GM19395 (cell line): ENCODE measurements at regions not wholly inside any gene's neighbourhood (a gene's known extent, or its start where the extent isn't known, plus 50 kb on each side); places are given as distances from the start of the nearest gene placed in this dataset.

Experiments
- ATAC-seq: cut with Tn5 transposase; IDR thresholded peaks from one replicate; pipeline ENCODE4 v1.9.1; 2021; ENCODE audit warnings: mild to moderate bottlenecking, moderate library complexity; ENCODE audit not compliant: unreplicated experiment

DNA sequence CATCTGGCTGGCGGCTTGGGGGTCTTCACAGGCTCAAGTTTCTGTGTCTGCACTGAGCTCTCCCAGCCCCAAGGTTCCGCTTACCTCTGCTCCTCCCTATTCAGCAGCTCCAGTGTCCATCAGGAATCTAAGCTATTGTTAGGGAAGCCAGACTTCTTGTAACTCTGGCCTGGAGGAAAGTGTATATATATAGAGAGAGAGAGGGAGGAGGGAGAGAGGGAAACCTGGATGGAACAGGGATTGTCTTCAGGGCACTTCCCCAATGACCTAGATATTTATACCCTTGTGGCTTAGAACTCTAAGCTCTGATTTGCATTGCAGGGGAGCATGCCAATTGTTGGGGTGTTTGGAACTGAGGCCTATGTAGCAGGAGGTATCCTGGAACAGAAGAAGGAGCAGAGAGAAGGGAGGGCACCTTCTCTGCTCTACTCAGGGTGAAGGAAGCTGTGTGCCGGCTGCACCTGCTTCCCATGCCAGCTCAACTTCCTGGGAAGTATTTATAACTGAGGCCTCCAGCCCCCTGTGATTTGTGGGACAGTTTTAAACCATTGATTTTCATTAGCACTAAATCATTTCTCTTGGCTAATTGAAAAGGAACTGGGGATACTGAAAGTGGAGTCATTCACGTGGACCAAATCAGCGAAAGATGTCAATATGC, 70.9 kb downstream of the NAV1 start:
- ATAC-seq = no peak

DNA sequence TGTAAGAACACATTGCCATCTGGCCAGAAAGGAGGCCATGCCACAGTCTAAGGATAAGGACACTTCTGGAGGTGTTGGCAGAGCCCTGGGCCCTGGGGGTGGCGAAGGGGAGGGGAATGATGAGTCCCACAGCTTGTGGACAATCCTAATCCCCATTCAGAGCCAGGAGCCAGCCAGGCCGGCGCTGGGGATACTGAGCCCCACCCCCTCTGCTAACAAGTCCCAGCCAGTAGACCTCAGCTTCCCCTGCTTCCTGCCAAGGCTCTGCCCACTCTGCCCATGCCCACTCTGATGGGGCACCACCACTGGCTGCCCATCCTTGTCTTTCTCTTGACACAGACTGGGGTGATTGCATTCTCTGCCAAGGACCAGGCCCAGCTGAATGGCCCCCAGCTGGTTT, 71.9 kb downstream of the NAV1 start:
- ATAC-seq = no peak

DNA sequence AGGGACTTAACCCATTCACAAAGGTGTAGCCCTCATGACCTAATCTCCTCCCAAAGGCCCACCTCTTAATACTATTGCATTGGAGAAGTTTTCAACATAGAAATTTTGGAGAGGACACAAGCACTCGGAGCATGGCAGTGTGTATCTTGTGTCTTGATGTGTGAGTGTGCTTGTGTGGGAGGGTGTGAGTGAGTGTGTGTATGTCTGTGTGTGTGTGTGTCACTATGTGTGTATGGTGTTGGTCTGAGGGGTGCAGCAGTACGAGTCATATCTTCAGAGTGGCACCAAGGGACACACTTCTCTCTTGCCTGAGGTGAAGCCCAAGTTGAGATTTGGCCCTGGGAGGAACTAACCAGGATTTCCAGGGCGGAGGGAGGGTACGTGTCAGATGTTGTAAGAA, 73.7 kb downstream of the NAV1 start:
- no peak for ATAC-seq

DNA sequence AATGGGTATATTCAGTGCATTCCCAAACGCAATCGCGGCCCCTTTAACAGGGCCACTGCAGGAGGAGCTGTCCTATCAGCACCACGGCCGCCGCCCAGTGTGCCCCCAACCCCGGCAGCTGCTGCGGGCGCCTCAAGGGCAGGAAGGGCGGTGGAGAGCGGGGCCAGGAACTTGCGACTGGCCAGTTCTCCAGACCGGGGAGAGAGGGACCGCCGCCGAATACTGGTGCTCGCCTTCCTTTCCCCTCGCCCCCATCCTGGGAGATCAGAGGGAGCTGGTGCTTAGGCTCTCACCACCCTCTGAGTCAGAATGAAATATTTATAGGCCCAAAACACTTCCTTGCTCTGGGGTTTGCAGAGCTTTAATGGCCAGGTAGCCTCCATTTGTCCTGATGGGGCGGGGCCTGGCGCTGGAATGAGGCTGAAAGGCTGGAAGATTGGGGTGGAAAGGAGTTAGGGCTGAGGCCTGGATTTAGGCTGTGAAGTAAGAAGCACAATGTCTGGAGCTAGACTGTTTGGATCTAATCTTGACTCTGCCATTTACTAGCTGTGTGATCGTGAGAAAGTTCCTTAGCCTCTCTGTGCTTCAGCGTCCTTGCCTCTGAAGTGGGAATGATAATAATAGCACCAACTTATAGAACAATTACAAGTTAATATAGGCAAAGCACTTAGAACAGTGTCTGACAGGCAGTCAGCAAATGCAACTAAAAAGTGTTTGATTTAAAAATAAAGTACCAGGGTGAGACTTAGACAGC, 75.5 kb downstream of the NAV1 start:
- no peak for ATAC-seq

DNA sequence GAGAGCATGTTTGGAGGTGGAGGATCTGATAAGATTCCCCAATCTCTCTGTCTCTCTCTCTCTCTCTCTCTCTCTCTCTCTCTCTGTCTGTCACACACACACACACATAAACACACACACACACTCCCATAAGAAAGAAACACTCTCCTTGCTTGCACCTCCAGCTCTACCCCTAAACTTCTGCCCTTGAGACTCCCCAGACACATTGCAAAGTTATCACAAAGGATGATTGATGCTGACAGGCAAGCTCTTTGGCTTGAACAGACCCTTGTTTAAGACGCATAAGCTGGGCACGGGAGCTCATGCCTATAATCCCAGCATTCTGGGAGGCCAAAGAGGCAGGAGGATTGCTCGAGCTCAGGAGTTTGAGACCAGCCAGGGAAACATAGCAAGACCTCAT, 78.2 kb downstream of the NAV1 start:
- ATAC-seq = no peak

DNA sequence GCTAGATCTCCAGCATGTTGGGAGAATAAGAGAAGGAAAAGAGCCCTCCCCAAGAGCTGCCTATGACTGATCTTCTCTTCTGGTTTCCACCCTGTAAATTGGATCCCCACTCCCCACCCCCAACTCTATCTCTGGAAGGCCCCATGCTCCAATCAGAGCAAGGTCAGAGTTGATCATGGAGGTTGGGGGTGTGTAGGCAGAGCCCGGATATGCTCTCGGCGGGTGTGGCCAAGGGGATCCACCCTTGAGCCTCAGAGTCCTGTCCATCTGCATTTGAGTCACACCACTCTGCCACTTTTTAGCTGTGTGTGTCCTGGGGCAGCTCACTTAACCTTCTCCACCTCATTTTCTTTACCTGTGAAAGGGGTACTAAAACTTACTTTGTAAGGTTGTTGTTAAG, 79.5 kb downstream of the NAV1 start:
- no peak for ATAC-seq

DNA sequence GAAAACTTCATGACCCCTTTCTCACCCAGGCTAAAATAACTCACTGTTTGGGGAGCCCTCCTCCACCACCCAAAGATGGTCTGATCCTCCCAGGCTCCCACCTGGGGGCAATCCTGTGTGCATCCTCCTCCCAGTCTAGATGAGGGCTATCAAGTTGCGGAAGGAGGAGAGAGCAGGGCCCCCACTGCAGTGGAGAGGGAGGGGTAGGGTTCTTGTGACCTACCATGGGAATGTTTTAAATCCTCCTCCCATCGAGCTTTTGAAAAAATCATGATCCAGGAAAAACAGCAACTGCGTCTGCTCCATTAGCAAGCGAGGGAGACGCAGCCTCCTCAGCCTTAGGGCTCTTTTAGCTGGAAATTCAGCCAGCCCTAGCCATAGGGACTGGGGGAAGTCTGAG, 80.0 kb downstream of the NAV1 start:
- ATAC-seq = no peak

- no peak for ATAC-seq
Measured at GRCh38 chr1:201619513-201619912, 80.6 kb downstream of the NAV1 start.

DNA sequence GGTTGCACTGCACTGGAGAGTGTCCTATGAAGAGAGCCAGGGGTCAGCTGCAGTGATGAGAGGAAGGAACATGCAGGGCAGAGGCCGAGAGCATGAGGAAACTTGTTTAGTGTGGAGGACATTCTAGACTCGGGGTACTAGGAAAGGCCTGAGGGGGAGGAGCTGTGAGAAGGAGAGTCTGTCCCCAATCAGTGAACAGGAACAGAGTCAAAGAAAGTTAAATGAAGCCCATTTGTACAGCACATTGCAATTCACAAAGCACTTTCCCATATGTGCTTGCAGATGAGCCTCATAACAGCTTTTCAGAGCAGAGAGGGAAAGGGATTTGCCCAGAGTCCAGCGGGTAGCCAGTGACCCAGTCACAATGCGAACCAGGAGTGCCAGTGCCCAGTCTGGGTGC, 83.4 kb downstream of the NAV1 start:
- no peak for ATAC-seq

- no peak for ATAC-seq
Measured at GRCh38 chr1:201622824-201623223, 83.9 kb downstream of the NAV1 start.

DNA sequence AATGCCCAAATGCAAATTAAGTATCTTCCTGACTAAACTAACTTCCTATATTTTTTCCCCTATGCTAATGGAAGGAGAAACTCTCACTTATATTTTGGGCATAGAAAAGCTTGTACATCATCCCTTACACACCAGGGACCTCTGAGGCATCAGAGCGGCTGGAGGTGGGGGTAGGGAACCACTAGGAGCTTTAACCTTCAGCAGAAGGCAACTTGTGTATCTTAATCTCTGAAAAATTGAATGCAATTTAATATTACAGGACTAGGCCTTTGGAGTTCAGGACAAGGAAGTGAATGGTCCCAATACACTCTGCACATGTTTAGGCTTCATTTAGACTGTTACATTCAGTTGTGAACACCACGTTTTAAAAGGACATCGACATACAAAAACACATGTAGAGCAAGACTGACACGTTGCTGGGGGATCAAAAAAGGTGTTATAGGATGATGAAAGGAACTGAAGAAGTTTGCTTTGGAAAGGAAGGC, 85.9 kb downstream of the NAV1 start:
- no peak for ATAC-seq

- ATAC-seq = no peak
Measured at GRCh38 chr1:201625226-201625761, 86.4 kb downstream of the NAV1 start.

DNA sequence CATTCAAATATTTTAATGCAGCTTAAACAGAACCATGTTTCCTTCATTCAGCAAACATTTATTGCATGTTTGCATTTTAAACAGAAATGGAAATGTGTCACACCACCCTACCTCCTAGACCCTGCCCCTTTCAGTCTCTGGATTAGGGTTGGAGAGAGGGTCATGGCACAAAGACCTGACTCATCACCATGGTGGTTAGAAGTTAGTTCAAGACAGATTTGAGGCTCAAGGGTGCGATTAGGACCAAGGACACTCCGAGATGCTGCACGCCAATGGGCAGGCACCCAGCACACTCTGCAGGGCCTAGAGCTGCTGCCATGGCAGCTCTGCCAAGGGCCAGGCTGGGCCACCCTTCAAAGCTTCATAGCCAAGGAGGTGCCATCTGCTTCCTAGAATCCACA, 86.9 kb downstream of the NAV1 start:
- no peak for ATAC-seq

GRCh38 chr1:201626629-201627275, 87.8 kb downstream of the NAV1 start:
- no peak for ATAC-seq

DNA sequence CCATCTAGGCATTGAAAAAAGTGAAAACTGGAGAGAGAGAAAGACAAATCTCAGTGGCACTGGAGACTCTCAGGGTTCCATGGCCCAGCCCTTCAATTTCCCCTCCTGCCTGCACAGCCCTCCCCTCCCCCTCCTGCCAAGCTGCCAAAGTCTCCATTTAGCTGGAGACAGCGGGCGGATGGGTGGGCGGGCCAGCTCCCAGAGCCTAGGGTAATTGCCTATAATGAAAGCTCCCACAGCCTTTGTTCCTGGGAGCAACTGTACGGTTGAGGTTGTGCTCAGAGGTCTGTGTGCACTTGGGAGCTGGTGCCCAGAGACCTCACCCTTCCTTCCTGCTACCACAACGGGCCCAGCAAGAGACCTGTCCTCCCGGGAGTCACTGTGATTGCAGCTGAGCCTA, 89.6 kb downstream of the NAV1 start:
- no peak for ATAC-seq

DNA sequence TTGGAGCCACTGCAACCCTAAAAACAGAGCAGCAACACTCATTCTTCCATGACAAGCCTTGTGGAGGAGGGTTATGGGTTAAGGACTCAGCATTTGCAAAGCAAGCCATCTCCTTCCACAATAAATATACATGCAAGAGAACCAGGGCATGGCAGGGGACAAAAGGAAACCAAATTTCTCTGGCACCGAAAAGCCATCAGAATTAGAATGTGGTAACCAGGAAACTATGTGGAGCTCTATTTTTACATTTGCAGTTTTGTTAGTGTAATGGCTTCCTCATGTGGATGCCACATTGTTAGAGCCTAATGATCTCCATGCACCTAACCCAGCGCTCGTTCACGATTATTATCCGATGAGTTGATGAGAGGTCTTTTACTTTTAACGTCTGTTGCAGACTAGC, 91.7 kb downstream of the NAV1 start:
- ATAC-seq = no peak

GRCh38 chr1:201631037-201631436, 92.1 kb downstream of the NAV1 start:
- no peak for ATAC-seq

GRCh38 chr1:201632364-201632952, 93.5 kb downstream of the NAV1 start:
- no peak for ATAC-seq

GRCh38 chr1:201633297-201633696, 94.4 kb downstream of the NAV1 start:
- no peak for ATAC-seq

DNA sequence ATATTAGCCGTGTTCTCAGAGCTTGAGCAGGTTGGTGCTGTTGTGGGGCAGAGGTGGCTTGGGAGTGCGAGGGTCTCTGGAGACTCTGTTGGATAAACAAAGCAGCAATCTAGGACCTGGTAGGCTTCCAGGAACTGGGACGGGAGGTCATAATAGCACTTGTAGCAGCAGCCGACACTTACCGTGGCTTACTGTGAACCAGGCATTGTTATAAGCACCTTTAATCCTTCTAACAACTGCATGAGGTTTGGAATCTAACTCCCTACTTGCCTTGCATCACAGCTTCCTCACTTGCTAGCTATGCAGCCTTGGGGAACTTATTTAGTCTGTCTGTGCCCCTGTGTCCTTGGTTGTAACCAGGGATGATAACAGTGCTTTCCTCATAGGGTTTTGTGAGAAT, 94.9 kb downstream of the NAV1 start:
- no peak for ATAC-seq

- no peak for ATAC-seq
Measured at GRCh38 chr1:201634261-201634660, 95.3 kb downstream of the NAV1 start.
